ENCODE measurements at regions not wholly inside any gene's neighbourhood (a gene's known extent, or its start where the extent isn't known, plus 50 kb on each side); places are given as distances from the start of the nearest gene placed in this dataset.
"Not testable (repeated sequence)": the region's sequence is repeated elsewhere in the genome, so short reads cannot be mapped to it uniquely, and the experiment has no call there.

GRCh38 chr13:73171926-73172325 lies 113.1 kb downstream of the KLF5 start:
- no peak for DNase-seq

- DNase-seq: no peak
These were observed 112.5 kb downstream of the KLF5 start for GRCh38 chr13:73171271-73171682.

- no peak for DNase-seq
These were observed 111.2 kb downstream of the KLF5 start for GRCh38 chr13:73169971-73170370.

GRCh38 chr13:73168953-73169401 lies 110.2 kb downstream of the KLF5 start:
- no peak for DNase-seq

- DNase-seq: no peak
These were observed 109.6 kb downstream of the KLF5 start for GRCh38 chr13:73168226-73168952.

GRCh38 chr13:73167028-73167820 lies 108.4 kb downstream of the KLF5 start:
- no peak for DNase-seq

GRCh38 chr13:73166204-73166603 lies 107.4 kb downstream of the KLF5 start:
- DNase-seq: no peak

- DNase-seq: no peak
These were observed 104.4 kb downstream of the KLF5 start for GRCh38 chr13:73162912-73163911.

GRCh38 chr13:73160371-73161031 lies 101.7 kb downstream of the KLF5 start:
- not testable (repeated sequence) for DNase-seq

- no peak for DNase-seq
These were observed 100.0 kb downstream of the KLF5 start for GRCh38 chr13:73158851-73159250.

- no peak for DNase-seq
These were observed 98.2 kb downstream of the KLF5 start for GRCh38 chr13:73157031-73157430.

- no peak for DNase-seq
These were observed 87.9 kb downstream of the KLF5 start for GRCh38 chr13:73146707-73147106.

GRCh38 chr13:73142071-73142470 lies 83.3 kb downstream of the KLF5 start:
- DNase-seq: no peak

- no peak for DNase-seq
These were observed 82.5 kb downstream of the KLF5 start for GRCh38 chr13:73141292-73141771.

- DNase-seq: no peak
These were observed 82.0 kb downstream of the KLF5 start for GRCh38 chr13:73140801-73141200.

- DNase-seq: no peak
These were observed 80.1 kb downstream of the KLF5 start for GRCh38 chr13:73138638-73139491.

GRCh38 chr13:73138276-73138637 lies 79.5 kb downstream of the KLF5 start:
- DNase-seq: no peak

GRCh38 chr13:73136776-73137175 lies 78.0 kb downstream of the KLF5 start:
- DNase-seq: no peak

GRCh38 chr13:73133531-73133930 lies 74.7 kb downstream of the KLF5 start:
- no peak for DNase-seq

GRCh38 chr13:73131247-73131646 lies 72.4 kb downstream of the KLF5 start:
- DNase-seq: no peak

- DNase-seq: no peak
These were observed 70.2 kb downstream of the KLF5 start for GRCh38 chr13:73129023-73129422.
